Fibroblast of skin of left biceps (primary cell): ENCODE measurements at regions not wholly inside any gene's neighbourhood (a gene's known extent, or its start where the extent isn't known, plus 50 kb on each side); places are given as distances from the start of the nearest gene placed in this dataset.

ENCODE experiments used
- DNase-seq, 2 experiments: peaks; one replicate each; pipeline ENCODE4 v3.0.0-alpha.2; 2013; ENCODE audit warnings: low read depth in 2 of 2

DNA sequence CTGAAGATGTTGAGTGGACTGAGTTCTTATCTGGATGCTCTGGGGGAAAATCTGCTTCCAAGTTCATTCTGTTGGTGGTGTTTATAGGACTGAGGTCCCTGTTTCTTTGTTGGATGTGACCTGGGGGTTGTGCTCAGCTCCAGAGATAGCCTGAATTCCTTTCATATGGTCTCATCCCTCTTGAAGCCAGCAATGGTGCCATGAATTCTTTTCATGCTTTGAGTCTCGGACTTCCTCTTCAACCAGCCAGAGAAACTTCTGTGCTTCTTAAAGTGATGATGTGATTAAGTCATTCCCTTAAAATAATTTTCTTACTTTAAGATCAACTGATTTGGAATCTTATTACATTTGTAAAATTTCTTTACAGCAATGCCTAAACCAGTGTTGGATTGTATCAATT lies 233.8 kb upstream of the UGT8 start:
- peak; percentile 82 to 85 for DNase-seq

DNA sequence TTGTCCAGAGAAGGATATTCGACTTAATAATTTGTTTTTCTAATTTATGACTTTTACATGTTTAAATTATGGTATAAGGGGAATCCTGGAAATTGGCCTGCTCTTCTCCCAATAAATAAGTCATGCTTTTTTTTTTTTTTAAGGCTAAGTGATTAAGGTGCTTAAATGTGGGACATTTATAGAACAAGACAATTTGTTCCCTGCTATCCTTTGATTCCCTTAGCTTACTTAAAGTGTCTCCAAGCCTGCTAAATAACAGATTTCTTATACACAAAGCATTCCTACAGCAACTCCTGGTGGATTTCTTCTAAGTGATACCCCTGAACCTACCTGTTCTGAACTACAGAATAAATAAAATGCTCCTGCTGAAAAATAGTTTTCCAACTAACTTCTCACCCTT lies 233.0 kb upstream of the UGT8 start:
- no peak for DNase-seq

DNA sequence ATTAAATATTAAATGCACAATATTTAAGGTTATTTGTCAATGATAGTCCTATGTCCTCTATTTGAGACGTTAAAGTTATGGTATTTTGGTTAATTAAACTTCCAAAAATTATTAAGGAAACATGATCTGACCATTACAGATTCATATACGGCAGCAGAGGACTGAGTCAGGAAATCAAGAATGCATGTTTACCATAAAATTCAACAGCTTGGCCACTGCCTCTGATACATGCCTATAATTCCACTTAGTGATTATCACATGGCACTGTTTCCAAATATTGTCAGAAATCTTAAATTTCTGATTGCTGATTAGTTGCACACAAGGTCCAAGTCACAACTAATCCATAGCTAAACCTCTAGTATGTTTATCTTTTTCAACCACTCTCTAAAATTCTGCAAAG lies 232.2 kb upstream of the UGT8 start:
- no peak for DNase-seq

DNA sequence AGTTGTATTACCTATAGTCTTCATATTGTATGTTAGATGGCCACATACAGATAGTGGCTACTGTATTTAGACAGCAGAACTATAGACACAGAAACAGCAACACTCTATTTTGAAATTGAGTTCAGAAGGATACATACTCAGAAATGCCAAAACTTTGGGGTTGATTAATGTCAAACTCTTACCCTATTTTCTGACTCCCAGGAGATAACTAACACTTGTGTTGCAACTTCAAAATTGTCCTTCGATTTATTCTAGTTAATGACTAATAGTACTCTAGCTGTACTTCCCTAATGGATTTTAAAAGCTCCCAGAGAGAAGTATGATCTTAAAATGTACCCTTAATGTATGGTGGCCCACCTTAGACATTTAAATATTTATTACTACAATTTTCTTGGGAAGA lies 229.9 kb upstream of the UGT8 start:
- no peak for DNase-seq

DNA sequence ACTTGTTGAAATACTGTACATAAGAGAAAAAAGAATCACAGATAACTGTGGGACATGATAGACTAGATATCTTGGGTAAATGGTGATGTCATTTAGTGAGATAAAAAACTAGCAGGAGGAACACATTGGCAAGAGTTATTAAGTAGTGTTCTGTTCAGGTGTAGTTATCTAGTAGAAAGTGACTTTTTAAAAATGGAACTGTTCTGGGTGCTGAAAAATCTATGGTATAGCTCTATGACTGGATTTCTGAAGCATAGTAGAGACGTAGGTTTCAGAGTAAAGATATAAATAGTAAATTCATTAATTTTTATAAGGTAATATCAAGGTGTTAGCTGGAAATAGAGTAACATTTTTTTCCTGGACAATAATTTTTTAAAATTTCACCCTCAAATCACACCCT lies 225.1 kb upstream of the UGT8 start:
- DNase-seq, result no peak

DNA sequence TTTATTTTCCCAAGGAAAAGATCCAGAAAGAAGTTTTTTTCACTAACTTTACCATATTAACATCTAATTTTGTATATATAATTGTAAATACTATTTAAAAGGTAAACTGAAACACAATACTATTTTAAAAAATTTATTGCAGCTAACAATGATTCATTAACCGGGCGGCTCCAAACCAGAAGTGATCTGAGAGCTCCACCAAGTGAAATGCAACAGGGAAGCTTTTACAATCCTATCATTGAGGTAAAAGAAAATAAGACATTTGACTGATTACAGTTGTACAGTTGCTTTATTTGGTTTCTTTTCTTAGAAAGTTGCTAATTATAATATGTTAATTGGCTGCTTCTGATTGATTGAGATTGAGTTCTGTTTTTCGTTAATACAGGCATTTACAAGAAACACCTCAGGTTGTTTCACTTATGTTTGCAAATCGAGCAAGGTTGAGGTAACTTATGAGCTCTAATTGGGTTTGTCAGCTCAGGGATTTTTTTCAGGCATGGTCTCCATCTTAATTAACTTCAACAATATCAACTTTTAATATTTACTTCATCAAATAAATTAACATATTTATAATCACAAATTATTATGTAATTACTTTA lies 220.2 kb upstream of the UGT8 start:
- DNase-seq, result peak in 1 of 2 experiments; percentile 19

DNA sequence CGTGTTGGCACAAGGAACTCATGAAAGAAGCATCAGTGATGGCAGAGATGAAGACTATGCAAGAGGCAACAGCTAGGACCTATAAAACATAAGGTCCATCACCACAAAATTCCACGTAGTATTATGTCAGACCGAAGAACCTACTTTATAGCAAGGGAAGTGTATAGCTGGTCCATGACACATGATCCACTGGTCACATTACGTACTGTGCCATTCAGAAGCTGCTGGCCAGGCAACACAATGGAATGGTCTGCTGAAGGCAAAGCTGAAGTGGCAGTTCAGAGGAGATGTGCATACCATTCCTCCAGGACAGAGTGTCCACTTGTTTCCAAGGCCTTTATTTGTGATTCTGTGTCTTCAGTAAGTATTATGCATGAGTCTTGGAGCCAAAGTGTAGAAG lies 215.5 kb upstream of the UGT8 start:
- DNase-seq, result no peak

DNA sequence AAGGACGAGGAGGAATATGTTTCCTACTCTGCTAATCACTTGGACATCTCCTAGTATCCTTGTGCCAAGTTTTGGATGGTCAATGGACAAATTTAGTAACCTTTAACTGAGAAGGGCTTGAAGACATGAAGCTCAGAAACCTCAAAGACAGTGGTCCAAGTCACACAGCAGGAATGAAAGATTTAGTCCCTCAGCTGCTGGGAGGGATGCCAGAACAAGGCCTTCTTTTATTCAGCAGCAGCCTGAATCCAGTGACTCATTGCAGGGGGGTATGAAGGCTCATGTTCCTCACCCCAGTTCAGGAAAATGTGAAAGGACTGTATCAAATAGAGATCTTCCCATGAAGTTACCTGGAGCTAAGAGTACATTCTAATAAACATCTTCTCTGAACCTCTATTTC lies 214.9 kb upstream of the UGT8 start:
- peak; percentile 65 to 73 for DNase-seq

DNA sequence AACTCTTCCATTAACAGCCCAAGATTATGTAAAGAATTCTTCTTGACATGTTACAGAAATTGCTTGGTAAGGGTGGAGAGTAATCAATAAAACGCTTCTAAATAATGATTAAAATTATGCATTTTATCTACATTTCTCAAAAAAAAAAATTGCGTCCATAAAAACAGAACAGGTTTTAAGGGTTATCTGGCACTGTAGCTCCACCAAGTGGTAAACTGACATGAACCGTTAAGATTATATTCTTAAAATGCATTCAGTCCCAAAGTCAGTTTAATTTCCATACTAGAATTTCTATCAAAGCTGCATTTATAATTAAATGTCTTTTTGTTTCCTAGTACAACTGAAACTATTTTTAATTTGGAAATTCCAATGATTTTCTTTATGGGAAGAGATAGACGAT lies 214.0 kb upstream of the UGT8 start:
- DNase-seq, result no peak

DNA sequence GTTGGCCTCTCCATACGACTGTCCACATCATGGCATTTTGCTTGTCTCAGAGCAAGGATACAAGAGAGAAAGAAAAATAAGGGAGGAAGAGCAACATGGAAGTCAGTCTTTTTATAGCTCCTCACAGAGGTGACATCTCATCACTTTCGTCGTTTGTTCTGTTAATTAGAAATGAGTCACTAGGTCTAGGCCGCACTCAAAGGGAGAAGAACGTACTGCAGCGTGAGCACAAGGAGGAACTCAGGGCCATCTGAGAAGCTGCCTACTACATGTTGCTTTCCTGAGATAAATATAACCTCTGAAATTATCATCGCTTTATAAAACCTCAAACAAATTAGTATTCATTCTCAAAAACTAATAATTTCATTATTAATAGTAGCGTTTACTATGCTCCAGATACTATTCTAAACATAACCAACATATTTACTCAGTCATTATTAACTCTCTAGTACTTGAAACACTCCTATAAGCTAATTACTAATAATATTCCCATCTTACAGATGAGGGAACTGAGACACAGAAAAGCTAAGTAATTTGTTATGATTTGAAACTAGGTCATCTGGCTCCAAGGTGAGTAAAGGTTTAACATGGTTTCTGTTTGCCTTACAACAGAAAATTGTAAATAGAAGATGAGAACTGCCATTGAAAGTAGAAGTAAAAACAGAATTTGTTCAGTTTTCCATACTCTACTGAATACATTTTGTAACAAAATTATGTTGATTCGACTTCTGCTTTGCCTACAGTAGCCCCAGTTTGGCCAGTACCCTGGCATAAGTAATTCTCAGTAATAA lies 213.2 kb upstream of the UGT8 start:
- no peak for DNase-seq

DNA sequence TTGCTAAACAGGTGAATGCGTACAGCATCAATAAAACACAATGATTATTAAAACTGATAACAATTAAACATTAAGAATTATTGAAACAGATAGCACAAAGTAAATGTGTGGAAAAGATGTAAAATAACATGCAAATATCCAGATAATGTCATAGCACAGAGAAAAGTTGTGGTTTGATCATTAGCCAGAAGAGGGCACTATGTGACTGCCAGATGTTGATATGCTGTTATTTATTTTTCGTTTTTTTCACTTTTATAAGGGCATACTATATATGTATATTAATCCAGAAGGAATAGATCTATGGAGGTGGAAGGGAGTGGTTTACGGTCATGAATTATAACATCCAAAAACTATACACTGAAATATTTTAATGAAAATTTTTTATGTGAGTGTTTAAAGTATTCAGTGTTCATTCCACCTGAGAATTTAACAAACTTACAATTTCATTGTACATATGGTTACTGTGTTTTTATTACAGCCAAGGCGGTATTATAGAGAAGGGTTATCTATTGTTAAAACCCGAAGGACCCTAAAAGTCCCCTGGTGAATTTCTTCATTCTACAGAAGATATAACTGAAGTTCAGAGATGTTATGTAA lies 211.9 kb upstream of the UGT8 start:
- DNase-seq, result no peak

DNA sequence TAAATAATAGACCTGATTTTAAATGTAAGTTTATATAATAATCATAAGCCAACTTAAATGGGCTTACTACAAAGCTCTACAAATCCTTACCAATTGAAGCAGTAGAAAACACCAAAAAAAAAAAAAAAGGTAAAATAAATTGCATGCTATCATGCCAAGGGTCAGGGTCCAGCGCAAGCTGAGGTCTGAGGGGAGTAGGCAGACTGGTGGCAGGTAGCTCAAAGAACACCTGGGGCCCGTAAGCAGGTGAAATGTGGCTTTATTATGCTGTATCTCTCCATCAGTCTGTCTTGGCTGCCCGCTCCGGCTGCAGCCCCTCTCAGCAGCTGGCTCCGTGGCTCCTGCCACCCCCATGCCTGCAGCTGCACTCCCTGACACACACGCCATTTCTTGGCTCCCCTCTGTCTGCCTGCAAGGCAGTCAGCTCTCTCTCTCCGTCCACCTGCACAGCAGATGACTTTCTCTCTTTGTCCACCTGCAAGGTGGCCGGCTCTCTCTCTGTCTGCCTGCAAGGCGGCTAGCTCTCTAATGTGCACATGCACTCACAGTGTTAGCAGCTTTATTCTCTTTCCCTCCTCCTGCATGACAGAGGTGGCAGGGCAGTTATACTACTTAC lies 209.4 kb upstream of the UGT8 start:
- DNase-seq, result no peak

DNA sequence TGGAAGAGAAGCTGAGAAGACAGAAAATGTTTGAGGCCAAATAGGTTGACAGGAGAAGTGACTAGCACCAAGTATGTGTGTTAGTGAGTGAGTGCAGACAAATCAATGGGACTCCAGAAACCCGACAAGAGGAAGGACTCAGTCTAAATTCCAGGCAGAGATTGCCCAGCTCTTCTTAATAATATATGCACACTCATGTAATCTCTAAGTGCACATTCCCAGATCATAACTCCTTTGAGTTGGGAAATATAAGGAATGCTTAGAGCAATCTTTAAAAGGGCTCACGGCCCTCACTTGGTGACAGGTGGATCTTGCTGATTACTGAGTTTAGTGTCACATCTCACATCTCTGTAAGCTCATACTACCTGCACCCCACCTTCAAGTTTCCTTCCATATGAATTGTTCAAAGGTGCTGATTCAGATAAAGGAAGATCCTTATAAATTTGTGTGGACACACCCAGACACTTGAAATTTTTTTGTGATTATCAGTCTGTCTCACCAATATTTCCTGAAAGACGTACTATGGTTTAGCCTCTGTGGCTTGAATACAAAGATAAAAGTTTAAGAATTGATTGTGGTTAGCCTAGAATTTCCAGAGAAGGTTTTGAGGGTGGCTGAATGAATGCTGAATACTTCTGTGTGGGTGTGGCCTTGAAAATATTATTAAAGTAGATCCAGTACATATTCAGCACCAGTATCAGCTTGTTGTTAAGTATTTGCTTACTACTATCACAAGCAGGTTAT lies 205.1 kb upstream of the UGT8 start:
- no peak for DNase-seq

DNA sequence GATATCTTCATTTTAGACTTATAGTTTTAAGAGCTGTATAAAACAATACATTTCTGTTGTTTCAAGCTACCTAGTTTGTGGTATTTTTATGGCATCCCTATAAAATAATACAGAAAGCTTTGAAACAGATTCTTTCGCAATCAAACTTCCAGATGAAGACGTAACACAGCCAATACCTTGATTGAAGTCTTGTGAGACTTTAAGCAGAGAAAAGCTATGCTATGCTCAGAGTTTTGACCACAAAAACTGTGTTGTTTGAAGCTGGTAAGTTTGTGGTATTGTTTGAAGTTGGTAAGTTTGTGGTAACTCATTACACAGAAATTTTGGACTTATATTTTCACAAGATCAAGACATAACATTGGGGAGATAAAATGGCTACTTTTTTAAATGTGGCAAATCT lies 201.8 kb upstream of the UGT8 start:
- DNase-seq, result no peak

DNA sequence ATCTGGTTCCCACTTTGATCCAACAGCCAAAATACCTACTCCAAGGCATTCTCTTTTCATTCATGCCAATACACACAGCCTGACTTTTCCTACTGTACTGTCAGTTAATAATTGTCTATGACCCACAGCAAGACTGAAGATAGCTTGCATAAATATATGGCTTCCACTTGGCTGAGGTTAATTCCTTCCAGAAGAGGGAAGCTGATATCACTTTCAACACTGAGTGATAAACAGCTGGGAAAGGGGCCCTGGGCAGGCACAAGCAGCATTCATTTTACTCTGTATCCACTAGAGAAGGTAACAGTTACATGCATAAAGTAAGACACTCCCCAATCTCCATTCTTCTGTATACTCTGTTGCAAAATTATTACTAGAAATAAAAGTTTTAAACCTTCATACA lies 200.2 kb upstream of the UGT8 start:
- no peak for DNase-seq

DNA sequence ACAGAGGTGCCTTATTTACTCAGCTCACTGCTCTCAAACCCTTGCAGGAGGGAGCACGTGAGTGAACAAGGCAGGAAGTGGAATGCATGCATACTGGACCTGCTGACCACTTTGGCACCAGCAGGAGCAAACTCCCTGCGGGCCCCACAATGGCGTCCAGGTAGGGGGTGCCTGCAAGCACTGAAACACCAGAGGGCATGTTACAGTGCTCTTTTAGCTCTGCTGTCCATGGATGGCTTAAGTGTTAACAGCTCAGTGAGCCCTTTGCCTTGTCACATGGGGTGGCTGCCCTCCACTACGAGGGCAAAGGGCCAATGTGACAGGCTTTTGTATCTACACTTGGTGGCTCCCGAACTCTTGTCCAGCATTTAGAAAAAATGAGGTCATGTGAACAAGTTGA lies 199.5 kb upstream of the UGT8 start:
- no peak for DNase-seq

DNA sequence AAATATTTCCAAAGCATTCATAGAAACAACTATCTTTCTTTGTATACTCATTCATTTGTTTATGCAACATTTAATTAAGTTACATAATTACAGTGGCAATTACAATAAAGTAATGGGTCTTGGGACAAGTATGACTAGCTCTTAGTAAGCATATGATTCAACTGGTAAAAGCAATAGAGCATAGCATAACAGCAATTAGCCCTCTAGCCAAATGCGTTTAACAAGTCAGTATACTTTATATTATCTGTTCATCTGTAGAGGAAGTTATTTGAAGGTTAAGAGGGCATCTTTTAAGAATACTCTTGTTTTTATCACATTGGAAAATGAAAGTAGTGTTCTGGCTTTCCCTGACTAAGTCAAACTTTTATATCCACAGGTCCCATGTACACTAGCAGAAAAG lies 198.1 kb upstream of the UGT8 start:
- no peak for DNase-seq

DNA sequence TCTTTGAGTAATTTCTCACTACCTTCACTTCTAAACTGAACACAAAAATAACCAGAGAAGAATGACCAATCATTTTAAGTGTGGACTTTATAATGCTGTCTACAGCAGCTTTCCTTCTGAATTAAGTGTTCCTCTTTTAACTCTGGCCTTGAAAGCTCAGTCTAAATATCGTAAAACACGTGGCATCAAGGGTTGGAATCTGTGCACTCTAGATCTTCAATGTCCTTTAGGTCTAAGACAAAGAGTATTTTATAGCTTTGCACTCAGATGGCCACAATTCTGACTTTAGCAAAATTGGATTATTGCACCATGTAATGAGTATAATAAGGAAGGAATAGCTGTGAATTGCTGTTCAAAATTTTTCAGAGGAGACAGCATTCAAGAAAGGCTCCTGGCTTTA lies 197.1 kb upstream of the UGT8 start:
- no peak for DNase-seq

DNA sequence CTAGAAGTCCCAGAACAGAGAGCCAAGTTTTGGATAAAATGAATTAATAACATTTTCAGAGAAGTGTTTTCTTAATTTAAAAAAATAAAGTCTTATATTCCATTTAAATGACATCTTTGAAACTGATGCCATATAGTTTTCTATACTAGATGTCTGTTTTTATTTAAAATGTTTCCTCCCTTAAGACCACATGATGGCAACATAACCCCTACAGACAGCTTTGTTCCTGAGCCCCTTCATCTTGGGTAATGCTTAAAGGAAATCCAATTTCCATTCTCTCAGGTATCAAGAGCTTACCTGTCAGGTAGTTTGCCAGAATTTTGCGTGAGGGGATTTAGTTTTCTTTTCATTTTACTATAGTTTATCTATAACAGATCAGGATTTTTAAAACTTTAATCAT lies 181.4 kb upstream of the UGT8 start:
- no peak for DNase-seq

DNA sequence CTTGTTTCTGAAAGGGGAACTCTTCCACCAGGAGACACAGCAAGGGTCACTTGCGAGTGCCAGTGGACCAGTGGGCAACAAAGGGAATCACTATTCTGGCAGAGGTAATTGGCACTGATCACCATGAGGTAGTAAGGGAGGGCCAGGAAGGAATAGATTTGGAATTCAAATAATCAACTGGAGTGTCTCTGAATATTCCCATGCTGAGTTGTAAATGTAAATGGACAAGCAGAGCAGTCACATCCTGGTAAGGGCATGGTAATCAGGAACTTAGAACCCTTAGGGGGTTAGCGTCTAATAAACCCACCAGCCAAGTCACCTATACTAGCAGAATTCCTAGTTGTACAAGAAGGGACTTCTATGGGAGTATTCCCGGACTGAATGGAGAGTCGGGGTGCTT lies 178.5 kb upstream of the UGT8 start:
- no peak for DNase-seq

DNA sequence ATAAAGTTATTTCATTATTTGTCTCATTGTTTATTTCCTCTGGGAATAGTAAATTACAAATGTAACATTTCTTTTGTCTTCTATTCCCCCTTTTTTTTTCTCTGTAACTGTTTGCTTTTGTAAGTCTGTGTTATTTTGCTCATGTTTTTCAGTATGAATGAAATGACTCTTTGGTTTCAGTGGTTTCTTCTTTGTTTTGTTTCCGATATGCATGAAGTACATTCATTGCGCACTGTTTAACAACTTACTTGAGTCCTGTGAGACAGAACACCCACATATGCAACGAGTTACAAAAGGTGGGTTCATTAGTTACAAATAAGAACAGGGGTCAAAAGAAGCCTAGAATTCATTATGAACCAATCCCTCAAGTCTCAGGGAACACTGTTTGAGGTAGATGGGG lies 175.0 kb upstream of the UGT8 start:
- no peak for DNase-seq

DNA sequence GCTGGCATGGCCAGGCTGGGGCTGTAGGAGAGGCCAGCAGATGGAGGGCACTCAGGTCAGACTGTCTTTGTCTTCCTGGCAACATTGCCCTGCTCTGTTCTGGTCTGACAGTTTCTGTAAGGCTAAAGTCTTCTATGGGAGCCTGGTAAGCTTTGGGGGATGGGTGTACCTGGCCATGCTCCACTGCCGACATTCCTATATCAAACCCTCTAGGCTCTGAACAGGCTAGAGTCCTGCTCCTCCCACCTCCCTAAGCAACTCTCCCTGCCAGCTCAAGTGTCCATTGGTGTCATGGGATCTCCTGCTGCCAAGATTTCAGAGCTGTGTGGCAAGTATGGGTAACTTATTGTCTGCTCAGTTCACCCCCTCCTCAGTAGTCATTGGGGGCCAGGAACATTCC lies 163.5 kb upstream of the UGT8 start:
- DNase-seq, result no peak
